Left ventricle myocardium inferior (tissue), 1 donor: ENCODE measurements at regions not wholly inside any gene's neighbourhood (a gene's known extent, or its start where the extent isn't known, plus 50 kb on each side); places are given as distances from the start of the nearest gene placed in this dataset.

Experiments used
- DNase-seq: peaks from one replicate; pipeline ENCODE4 v3.0.0-alpha.2; 2020
- H3K27ac ChIP-seq: fragments of 200-600 bp; replicated peaks from 2 replicates; pipeline ENCODE4 v1.8.0; 2021
- H3K27me3 ChIP-seq: fragments of 200-600 bp; 2 replicates; pipeline ENCODE4 v1.8.0; 2021; ENCODE audit warnings: low read depth
- H3K36me3 ChIP-seq: fragments of 200-600 bp; 2 replicates; pipeline ENCODE4 v1.8.0; 2021
- H3K4me1 ChIP-seq: fragments of 200-600 bp; 2 replicates; pipeline ENCODE4 v1.8.0; 2021
- H3K4me3 ChIP-seq: fragments of 200-600 bp; 2 replicates; pipeline ENCODE4 v1.8.0; 2021; ENCODE audit warnings: mild to moderate bottlenecking, moderate library complexity
- H3K9me3 ChIP-seq: fragments of 200-600 bp; replicated peaks from 2 replicates; pipeline ENCODE4 v1.8.0; 2021
- intact Hi-C: fragments of 100-400 bp; cut with micrococcal nuclease; formaldehyde crosslinking; loops from one replicate; pipeline ENCODE4 v1.11.0; 2022
- TF ChIP-seq, protein P1 (sequence below): fragments of 200-600 bp; IDR thresholded peaks from 2 replicates; pipeline ENCODE4 v1.8.0; 2021; ENCODE audit warnings: antibody characterized with exemption, mild to moderate bottlenecking, borderline replicate concordance
- donor health status: DM: no; HTN: yes; CAD: no; lungs with severe emphysema.

GRCh38 chr11:71125150-71125549 lies 127.2 kb downstream of the SHANK2 start:
- peaks cover 33% of the 10 kb centered on the region for H3K27me3 ChIP-seq
- H3K9me3 ChIP-seq, result no peaks in the 10 kb centered on the region
- TF ChIP-seq, protein P1, sequence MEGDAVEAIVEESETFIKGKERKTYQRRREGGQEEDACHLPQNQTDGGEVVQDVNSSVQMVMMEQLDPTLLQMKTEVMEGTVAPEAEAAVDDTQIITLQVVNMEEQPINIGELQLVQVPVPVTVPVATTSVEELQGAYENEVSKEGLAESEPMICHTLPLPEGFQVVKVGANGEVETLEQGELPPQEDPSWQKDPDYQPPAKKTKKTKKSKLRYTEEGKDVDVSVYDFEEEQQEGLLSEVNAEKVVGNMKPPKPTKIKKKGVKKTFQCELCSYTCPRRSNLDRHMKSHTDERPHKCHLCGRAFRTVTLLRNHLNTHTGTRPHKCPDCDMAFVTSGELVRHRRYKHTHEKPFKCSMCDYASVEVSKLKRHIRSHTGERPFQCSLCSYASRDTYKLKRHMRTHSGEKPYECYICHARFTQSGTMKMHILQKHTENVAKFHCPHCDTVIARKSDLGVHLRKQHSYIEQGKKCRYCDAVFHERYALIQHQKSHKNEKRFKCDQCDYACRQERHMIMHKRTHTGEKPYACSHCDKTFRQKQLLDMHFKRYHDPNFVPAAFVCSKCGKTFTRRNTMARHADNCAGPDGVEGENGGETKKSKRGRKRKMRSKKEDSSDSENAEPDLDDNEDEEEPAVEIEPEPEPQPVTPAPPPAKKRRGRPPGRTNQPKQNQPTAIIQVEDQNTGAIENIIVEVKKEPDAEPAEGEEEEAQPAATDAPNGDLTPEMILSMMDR, result no peak
- no peak overlapping the region for H3K27ac ChIP-seq
- DNase-seq, result no peak
- H3K36me3 ChIP-seq, result no peaks in the 10 kb centered on the region
- H3K4me3 ChIP-seq, result no peak overlapping the region
- H3K4me1 ChIP-seq, result no peaks in the 10 kb centered on the region
- intact Hi-C loops, result no loop called here

GRCh38 chr11:71124127-71124526 lies 128.2 kb downstream of the SHANK2 start:
- TF ChIP-seq, protein P1, result no peak
- no peaks in the 10 kb centered on the region for H3K36me3 ChIP-seq
- H3K9me3 ChIP-seq, result no peaks in the 10 kb centered on the region
- intact Hi-C loops, result no loop called here
- H3K27me3 ChIP-seq, result peaks cover 29% of the 10 kb centered on the region
- H3K4me1 ChIP-seq, result no peaks in the 10 kb centered on the region
- H3K27ac ChIP-seq, result no peak overlapping the region
- no peak for DNase-seq
- no peak overlapping the region for H3K4me3 ChIP-seq

GRCh38 chr11:71120471-71120896 lies 131.9 kb downstream of the SHANK2 start:
- H3K36me3 ChIP-seq, result no peaks in the 10 kb centered on the region
- no peaks in the 10 kb centered on the region for H3K4me1 ChIP-seq
- intact Hi-C loops, result no loop called here
- peaks cover 37% of the 10 kb centered on the region for H3K27me3 ChIP-seq
- H3K9me3 ChIP-seq, result no peaks in the 10 kb centered on the region
- no peak overlapping the region for H3K4me3 ChIP-seq
- no peak overlapping the region for H3K27ac ChIP-seq
- TF ChIP-seq, protein P1, result no peak
- no peak for DNase-seq

GRCh38 chr11:71119656-71120269 lies 132.6 kb downstream of the SHANK2 start:
- Histone ChIP-seq H3K27me3 (peaks cover 44% of the 10 kb centered on the region), H3K4me1 (no peaks in the 10 kb centered on the region), H3K9me3 (no peaks in the 10 kb centered on the region), H3K4me3 (no peak overlapping the region), H3K36me3 (no peaks in the 10 kb centered on the region), H3K27ac (no peak overlapping the region)
- intact Hi-C loops, result no loop called here
- TF ChIP-seq, protein P1, result no peak
- DNase-seq, result no peak

GRCh38 chr11:71118671-71119250 lies 133.6 kb downstream of the SHANK2 start:
- peaks cover 54% of the 10 kb centered on the region for H3K27me3 ChIP-seq
- DNase-seq, result no peak

More at GRCh38 chr11:71118671-71119250, 133.6 kb downstream of the SHANK2 start:
- intact Hi-C loops, result no loop called here
- Histone ChIP-seq H3K9me3 (no peaks in the 10 kb centered on the region), H3K4me1 (no peaks in the 10 kb centered on the region), H3K4me3 (no peak overlapping the region), H3K27ac (no peak overlapping the region), H3K36me3 (no peaks in the 10 kb centered on the region)
- TF ChIP-seq, protein P1, result no peak
